K562 (cell line): ENCODE measurements at regions not wholly inside any gene's neighbourhood (a gene's known extent, or its start where the extent isn't known, plus 50 kb on each side); places are given as distances from the start of the nearest gene placed in this dataset.

Experiments
- ATAC-seq: fragments of 200-7000 bp; cut with Tn5 transposase; 3 replicates; pipeline ENCODE4 v1.9.1; 2020; ENCODE audit warnings: moderate library complexity
- BruUV-seq: library from RNA; stranded (reverse); fragments of 400-500 nt; replicated peaks from 2 replicates; lab custom pipeline; 2021; lab: Mats Ljungman, UMichigan
- CTCF ChIA-PET: fragments of 300-600 bp; formaldehyde crosslinking; extraction: SDS; loops from one replicate; lab custom pipeline; 2021; ENCODE audit warnings: low intra/inter-chr PET ratio; lab: Yijun Ruan, JAX
- POLR2A ChIA-PET: fragments of 300-600, 350-650 bp; sonication (Branson Sonifier 250); formaldehyde crosslinking; extraction: SDS; loops from one replicate; lab custom pipeline; 2021; ENCODE audit warnings: antibody characterized with exemption, inconsistent platforms; lab: Yijun Ruan, JAX
- DNase-seq, 4 experiments: peaks; one replicate each; pipeline versions ENCODE4 v3.0.0 to v3.0.0-alpha.2; 2011 to 2018; ENCODE audit warnings: low spot score in 3 of 4, mixed read lengths in 3 of 4; ENCODE audit errors: extremely low read depth in 1 of 4
- FAIRE-seq: peaks from 2 replicates; lab custom pipeline; 2011; peaks lifted over from hg19 to GRCh38; lab: Jason Lieb, UNC
- H2AFZ ChIP-seq: 2 replicates; pipeline ENCODE4 v1.6.0; 2011; ENCODE audit warnings: low read depth, low read length, control low read depth, inconsistent platforms
- H3K27ac ChIP-seq: fragments of 200-600 bp; 3 replicates; pipeline ENCODE4 v1.8.0; 2011; ENCODE audit warnings: low read depth, mild to moderate bottlenecking, control low read depth, inconsistent platforms, low read length, moderate library complexity, mixed read lengths; ENCODE audit errors: extremely low read depth
- H3K27me3 ChIP-seq, 2 experiments: fragments of 300-600 bp in 1 of 2; 2 replicates in 1 of 2; 3 replicates in 1 of 2; pipeline versions ENCODE4 v1.6.0 to v1.8.0; 2011; ENCODE audit warnings: inconsistent platforms in 2 of 2, low read length in 2 of 2, mild to moderate bottlenecking in 1 of 2, mixed read lengths in 1 of 2, moderate library complexity in 1 of 2; ENCODE audit not compliant: control insufficient read depth in 2 of 2, insufficient read depth in 2 of 2
- H3K36me3 ChIP-seq: fragments of 300-600 bp; 3 replicates; pipeline ENCODE4 v1.8.0; 2011; ENCODE audit warnings: mild to moderate bottlenecking, low read length, inconsistent platforms; ENCODE audit not compliant: control insufficient read depth, insufficient read depth
- H3K4me1 ChIP-seq, 2 experiments: fragments of 200-600 bp in 1 of 2; replicated peaks in 1 of 2; 2 replicates in 1 of 2; 3 replicates in 1 of 2; pipeline versions ENCODE4 v1.5.1 to v1.8.0; 2011; ENCODE audit warnings: inconsistent platforms in 2 of 2, low read length in 2 of 2, mild to moderate bottlenecking in 1 of 2, mixed read lengths in 1 of 2, moderate library complexity in 1 of 2; ENCODE audit not compliant: control insufficient read depth in 2 of 2, insufficient read depth in 2 of 2
- H3K4me2 ChIP-seq: 2 replicates; pipeline ENCODE4 v1.6.1; 2011; ENCODE audit warnings: low read length, control low read depth, inconsistent platforms, mixed read lengths; ENCODE audit not compliant: insufficient read depth
- H3K4me3 ChIP-seq: fragments of 200-600 bp; sonication (generic), shearing (Covaris generic); 2 replicates; pipeline ENCODE4 v1.5.1; 2016; ENCODE audit warnings: control low read depth, inconsistent platforms
- H3K79me2 ChIP-seq: fragments of 200-600 bp; 3 replicates; pipeline ENCODE4 v1.8.0; 2011; ENCODE audit warnings: low read length, inconsistent platforms; ENCODE audit not compliant: control insufficient read depth, insufficient read depth
- H3K9ac ChIP-seq, 2 experiments: 2 replicates each; pipeline versions ENCODE4 v1.6.0 to v1.6.1; 2011; ENCODE audit warnings: low read depth in 2 of 2, low read length in 2 of 2, control low read depth in 1 of 2, inconsistent platforms in 1 of 2, mild to moderate bottlenecking in 1 of 2, mixed read lengths in 1 of 2; ENCODE audit not compliant: insufficient read depth in 1 of 2
- H3K9me1 ChIP-seq: one replicate; pipeline ENCODE4 v1.6.0; 2011; ENCODE audit warnings: inconsistent platforms, mild to moderate bottlenecking, low read length, moderate library complexity; ENCODE audit not compliant: control insufficient read depth, insufficient read depth
- H3K9me3 ChIP-seq: replicated peaks from 2 replicates; pipeline ENCODE4 v1.5.1; 2011; ENCODE audit warnings: low read depth, low read length, inconsistent platforms; ENCODE audit not compliant: control insufficient read depth, insufficient read depth
- H4K20me1 ChIP-seq: replicated peaks from 2 replicates; pipeline ENCODE4 v1.6.1; 2011; ENCODE audit warnings: low read length, inconsistent platforms, mixed read lengths; ENCODE audit not compliant: control insufficient read depth, insufficient read depth
- CBX8 ChIP-seq: fragments of 200-600 bp; sonication (generic); IDR thresholded peaks from 2 replicates; pipeline ENCODE4 v1.6.1; 2012; ENCODE audit warnings: borderline replicate concordance, mixed run types, low read depth, mild to moderate bottlenecking, moderate library complexity, mixed read lengths, low read length, control low read depth, inconsistent platforms; ENCODE audit not compliant: poor library complexity, severe bottlenecking; ENCODE audit errors: extremely low read depth
- CEBPG ChIP-seq, 3 experiments: fragments of 200-800 bp in 1 of 3; sonication (Bioruptor generic) in 1 of 3; sonication (generic) in 1 of 3; formaldehyde crosslinking in 1 of 3; IDR thresholded peaks in 2 of 3; conservative IDR thresholded peaks in 1 of 3; 2 replicates each; pipeline versions ENCODE4 v1.6.1 to v1.8.0; 2016 to 2022; ENCODE audit warnings: missing compliant biosample characterization in 2 of 3, missing genetic modification characterization in 2 of 3, mild to moderate bottlenecking in 1 of 3, missing genetic modification reagents in 1 of 3
- JUNB ChIP-seq: fragments of 450-650 bp; formaldehyde crosslinking; conservative IDR thresholded peaks from 2 replicates; pipeline ENCODE4 v1.4.0; 2020; ENCODE audit warnings: mild to moderate bottlenecking
- MTA1 ChIP-seq: fragments of 450-650 bp; IDR thresholded peaks from 2 replicates; pipeline ENCODE4 v1.6.1; 2017; ENCODE audit warnings: borderline replicate concordance
- PRDM10 ChIP-seq: fragments of 450-650 bp; IDR thresholded peaks from 2 replicates; pipeline ENCODE4 v1.6.1; 2018; ENCODE audit not compliant: partially characterized antibody
- SIN3A ChIP-seq, 2 experiments: fragments of 150-350 bp in 1 of 2; IDR thresholded peaks; 2 replicates each; pipeline ENCODE4 v1.6.1; 2011 to 2016; ENCODE audit warnings: borderline replicate concordance in 2 of 2, low read depth in 2 of 2, low read length in 2 of 2, mild to moderate bottlenecking in 2 of 2, moderate library complexity in 2 of 2; ENCODE audit not compliant: control insufficient read depth in 1 of 2
- SIRT6 ChIP-seq: IDR thresholded peaks from one replicate; pipeline ENCODE4 v1.6.1; 2012; ENCODE audit warnings: low read depth, mild to moderate bottlenecking, control low read depth, inconsistent platforms, low read length, moderate library complexity
- TCF7L2 ChIP-seq: fragments of 150-350 bp; IDR thresholded peaks from 2 replicates; pipeline ENCODE4 v1.6.1; 2016; ENCODE audit warnings: low read depth, mild to moderate bottlenecking, low read length, moderate library complexity
- TSC22D4 ChIP-seq: fragments of 450-650 bp; IDR thresholded peaks from 2 replicates; pipeline ENCODE4 v1.6.1; 2016; ENCODE audit warnings: missing genetic modification characterization, missing biosample characterization, control low read depth
- ZNF583 ChIP-seq: fragments of 250-450 bp; sonication (Bioruptor Pico); IDR thresholded peaks from 2 replicates; pipeline ENCODE4 v1.4.0; 2020
- ZNF696 ChIP-seq: fragments of 250-450 bp; sonication (Bioruptor Pico); conservative IDR thresholded peaks from 2 replicates; pipeline ENCODE4 v1.4.0; 2020; ENCODE audit warnings: mild to moderate bottlenecking, moderate library complexity
- ZNF778 ChIP-seq: fragments of 450-650 bp; formaldehyde crosslinking; IDR thresholded peaks from 2 replicates; pipeline ENCODE4 v1.4.0; 2020; ENCODE audit warnings: mild to moderate bottlenecking, moderate library complexity
- WGBS: fragments of 100-300 bp; shearing (Covaris generic); methylation state at CpG from one replicate; pipeline ENCODE4 v1.1.6; 2016; ENCODE audit warnings: low coverage, mixed read lengths; ENCODE audit not compliant: insufficient coverage; ENCODE audit errors: missing lambda C conversion rate; 5-methylcytosine and 5-hydroxymethylcytosine counted together
- in situ Hi-C: fragments of 300-500 bp; cut with MboI; formaldehyde crosslinking; loops from 4 replicates; pipeline ENCODE4 v1.15.0; 2018; ENCODE audit warnings: inconsistent platforms, mixed read lengths
- intact Hi-C: fragments of 100-400 bp; cut with micrococcal nuclease; formaldehyde crosslinking; loops from 2 replicates; pipeline ENCODE4 v1.14.2; 2022
- TF ChIP-seq, protein P1 (sequence below): fragments of 250-450 bp; sonication (Bioruptor Pico); IDR thresholded peaks from 2 replicates; pipeline ENCODE4 v1.9.0; 2021; ENCODE audit warnings: mild to moderate bottlenecking

- Histone ChIP-seq H3K79me2 (no peaks in the 10 kb centered on the region), H3K4me2 (no peak overlapping the region), H3K9me1 (no peaks in the 10 kb centered on the region), H3K27me3 (no peaks in the 10 kb centered on the region), H3K4me1 (no peaks in the 10 kb centered on the region), H3K36me3 (no peaks in the 10 kb centered on the region), H2AFZ (no peak overlapping the region), H3K9ac (no peak overlapping the region), H3K4me3 (no peak overlapping the region), H3K9me3 (no peaks in the 10 kb centered on the region), H3K27ac (no peak overlapping the region), H4K20me1 (no peaks in the 10 kb centered on the region; the same call in 1 of the 2 replicates)
- in situ Hi-C loops (no loop called here), intact Hi-C loops (no loop called here)
- CTCF ChIA-PET: no interaction called here
- BruUV-seq: no TSS peak
- POLR2A ChIA-PET: no interaction called here
- FAIRE-seq (no peak), DNase-seq (no peak), ATAC-seq (no peak)
- TF ChIP-seq JUNB (CRISPR knock-in tag) (no peak), ZNF778 (no peak), CBX8 (no peak), CEBPG (CRISPR knock-in tag; IDR thresholded peaks at IDR 0.05) (no peak), CEBPG (tag; conservative IDR thresholded peaks at IDR 0.05 in 1 of 2, IDR thresholded peaks at IDR 0.05 in 1 of 2) (no peak), SIRT6 (no peak), MTA1 (no peak), ZNF583 (no peak), TSC22D4 (tag) (no peak), SIN3A (IDR thresholded peaks at IDR 0.05; ENCODE audit: borderline replicate concordance in 2 of 2, control insufficient read depth in 1 of 2, low read depth in 2 of 2, low read length in 2 of 2) (no peak), ZNF696 (CRISPR knock-in tag) (no peak), PRDM10 (no peak), TCF7L2 (no peak)
- TF ChIP-seq, protein P1, sequence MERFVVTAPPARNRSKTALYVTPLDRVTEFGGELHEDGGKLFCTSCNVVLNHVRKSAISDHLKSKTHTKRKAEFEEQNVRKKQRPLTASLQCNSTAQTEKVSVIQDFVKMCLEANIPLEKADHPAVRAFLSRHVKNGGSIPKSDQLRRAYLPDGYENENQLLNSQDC: no peak
- 2% methylated on average over 12 of the region's 12 CpGs for WGBS
Observed at GRCh38 chr11:116096272-116096995, 592.2 kb upstream of the CADM1 start.
